Breast epithelium (tissue), 4 donors: ENCODE measurements at regions not wholly inside any gene's neighbourhood (a gene's known extent, or its start where the extent isn't known, plus 50 kb on each side); places are given as distances from the start of the nearest gene placed in this dataset.

Experiments
- DNase-seq, 2 donors: peaks; one replicate each; pipeline ENCODE4 v3.0.0-alpha.2; 2019; ENCODE audit warnings: low spot score in 2 of 2
- H3K27ac ChIP-seq, 2 donors: fragments of 200-600 bp; sonication (generic) in 1 of 2; one replicate each; pipeline ENCODE4 v1.5.1; 2016 to 2019; ENCODE audit warnings: mild to moderate bottlenecking in 1 of 2
- H3K27me3 ChIP-seq, 2 donors: fragments of 200-600 bp; sonication (generic) in 1 of 2; one replicate each; pipeline versions ENCODE4 v1.5.1 to v1.6.0; 2017 to 2019; ENCODE audit warnings: control low read depth in 1 of 2, mild to moderate bottlenecking in 1 of 2
- H3K36me3 ChIP-seq: fragments of 200-600 bp; one replicate; pipeline ENCODE4 v1.5.1; 2019
- H3K4me1 ChIP-seq, 2 donors: fragments of 200-600 bp; sonication (generic); one replicate each; pipeline ENCODE4 v1.5.1; 2016 to 2019; ENCODE audit warnings: control low read depth in 1 of 2
- H3K4me3 ChIP-seq, 3 donors: fragments of 200-600 bp; sonication (generic); 1 replicate in 2 of 3; 2 replicates in 1 of 3; pipeline ENCODE4 v1.5.1; 2016 to 2019; ENCODE audit warnings: mild to moderate bottlenecking in 3 of 3, moderate library complexity in 2 of 3
- H3K9me3 ChIP-seq, 2 donors: fragments of 200-600 bp; sonication (generic) in 1 of 2; one replicate each; pipeline ENCODE4 v1.5.1; 2016 to 2019; ENCODE audit warnings: control low read depth in 1 of 2
- POLR2A ChIP-seq: fragments of 450-650 bp; IDR thresholded peaks from one replicate; pipeline ENCODE4 v1.6.1; 2016; ENCODE audit warnings: antibody characterized with exemption, mild to moderate bottlenecking, moderate library complexity
- POLR2AphosphoS5 ChIP-seq, 3 donors: sonication (generic); formaldehyde crosslinking; IDR thresholded peaks; one replicate each; pipeline ENCODE4 v1.6.1; 2017; ENCODE audit warnings: antibody characterized with exemption in 3 of 3
- intact Hi-C: fragments of 100-400 bp; cut with DNase I; formaldehyde crosslinking; loops from one replicate; pipeline ENCODE4 v1.15.1; 2023; ENCODE audit warnings: low total_unique reads
- TF ChIP-seq, protein P1 (sequence below), 3 donors: fragments of 450-650 bp; IDR thresholded peaks; one replicate each; pipeline ENCODE4 v1.5.1; 2016 to 2017; ENCODE audit warnings: antibody characterized with exemption in 3 of 3, mild to moderate bottlenecking in 3 of 3, moderate library complexity in 3 of 3

- no peaks in the 10 kb centered on the region for H3K4me1 ChIP-seq
- no peak overlapping the region for H3K27ac ChIP-seq
- intact Hi-C loops, result no loop called here
- no peaks in the 10 kb centered on the region for H3K27me3 ChIP-seq
- no peaks in the 10 kb centered on the region for H3K36me3 ChIP-seq
- no peak for DNase-seq
- no peak overlapping the region for H3K4me3 ChIP-seq
- H3K9me3 ChIP-seq, result no peaks in the 10 kb centered on the region
- TF ChIP-seq, protein P1, sequence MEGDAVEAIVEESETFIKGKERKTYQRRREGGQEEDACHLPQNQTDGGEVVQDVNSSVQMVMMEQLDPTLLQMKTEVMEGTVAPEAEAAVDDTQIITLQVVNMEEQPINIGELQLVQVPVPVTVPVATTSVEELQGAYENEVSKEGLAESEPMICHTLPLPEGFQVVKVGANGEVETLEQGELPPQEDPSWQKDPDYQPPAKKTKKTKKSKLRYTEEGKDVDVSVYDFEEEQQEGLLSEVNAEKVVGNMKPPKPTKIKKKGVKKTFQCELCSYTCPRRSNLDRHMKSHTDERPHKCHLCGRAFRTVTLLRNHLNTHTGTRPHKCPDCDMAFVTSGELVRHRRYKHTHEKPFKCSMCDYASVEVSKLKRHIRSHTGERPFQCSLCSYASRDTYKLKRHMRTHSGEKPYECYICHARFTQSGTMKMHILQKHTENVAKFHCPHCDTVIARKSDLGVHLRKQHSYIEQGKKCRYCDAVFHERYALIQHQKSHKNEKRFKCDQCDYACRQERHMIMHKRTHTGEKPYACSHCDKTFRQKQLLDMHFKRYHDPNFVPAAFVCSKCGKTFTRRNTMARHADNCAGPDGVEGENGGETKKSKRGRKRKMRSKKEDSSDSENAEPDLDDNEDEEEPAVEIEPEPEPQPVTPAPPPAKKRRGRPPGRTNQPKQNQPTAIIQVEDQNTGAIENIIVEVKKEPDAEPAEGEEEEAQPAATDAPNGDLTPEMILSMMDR (IDR thresholded peaks at IDR 0.05), result no peak
- TF ChIP-seq POLR2A (no peak), POLR2AphosphoS5 (IDR thresholded peaks at IDR 0.05) (no peak)
These were observed 640.0 kb downstream of the TUSC7 start for GRCh38 chr3:117349566-117349965.

DNA sequence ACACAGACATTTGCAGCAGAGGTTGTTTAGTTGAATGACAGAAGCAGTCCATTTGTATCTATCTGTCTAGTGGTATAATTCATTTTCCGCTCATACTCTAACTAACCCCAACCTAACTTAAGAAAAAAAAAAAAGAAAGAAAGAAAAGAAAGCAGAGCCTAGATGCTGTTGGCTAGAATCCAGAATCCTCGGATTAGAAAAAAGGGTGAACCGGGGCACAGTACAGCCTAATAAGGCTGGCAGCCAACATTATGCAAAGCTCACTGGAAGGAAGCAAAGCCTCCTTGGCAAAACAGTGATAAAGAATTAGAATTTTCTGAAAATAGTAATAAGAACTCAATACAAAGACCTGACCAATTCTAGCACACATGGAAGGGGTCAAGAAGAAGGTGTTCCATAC lies 640.8 kb downstream of the TUSC7 start:
- no peaks in the 10 kb centered on the region for H3K4me1 ChIP-seq
- TF ChIP-seq POLR2AphosphoS5 (IDR thresholded peaks at IDR 0.05) (no peak), POLR2A (no peak)
- TF ChIP-seq, protein P1 (IDR thresholded peaks at IDR 0.05), result no peak
- no peaks in the 10 kb centered on the region for H3K9me3 ChIP-seq
- no peak overlapping the region for H3K4me3 ChIP-seq
- DNase-seq, result no peak
- no peaks in the 10 kb centered on the region for H3K36me3 ChIP-seq
- H3K27ac ChIP-seq, result no peak overlapping the region
- intact Hi-C loops, result no loop called here
- no peaks in the 10 kb centered on the region for H3K27me3 ChIP-seq

GRCh38 chr3:117355566-117355965 lies 646.0 kb downstream of the TUSC7 start:
- H3K9me3 ChIP-seq, result no peaks in the 10 kb centered on the region
- TF ChIP-seq, protein P1 (IDR thresholded peaks at IDR 0.05), result peak in 1 of 3 donors; percentile 31
- no peak for TF ChIP-seq POLR2AphosphoS5 (IDR thresholded peaks at IDR 0.05)
- intact Hi-C loops, result no loop called here
- H3K27ac ChIP-seq, result no peak overlapping the region
- H3K4me3 ChIP-seq, result no peak overlapping the region
- DNase-seq, result no peak
- no peaks in the 10 kb centered on the region for H3K36me3 ChIP-seq
- no peaks in the 10 kb centered on the region for H3K27me3 ChIP-seq
- H3K4me1 ChIP-seq, result no peaks in the 10 kb centered on the region

- DNase-seq, result no peak
- Histone ChIP-seq H3K27ac (no peak overlapping the region), H3K36me3 (no peaks in the 10 kb centered on the region), H3K4me1 (no peaks in the 10 kb centered on the region), H3K9me3 (peaks cover 2 to 3% of the 10 kb centered on the region in 2 donors), H3K4me3 (no peak overlapping the region), H3K27me3 (no peaks in the 10 kb centered on the region)
- intact Hi-C loops, result no loop called here
- TF ChIP-seq POLR2A, result no peak
- no peak for TF ChIP-seq POLR2AphosphoS5 (IDR thresholded peaks at IDR 0.05)
- TF ChIP-seq, protein P1 (IDR thresholded peaks at IDR 0.05), result no peak
These were observed 646.6 kb downstream of the TUSC7 start for GRCh38 chr3:117356091-117356705.

- Histone ChIP-seq H3K9me3 (peaks cover 3 to 7% of the 10 kb centered on the region in 2 donors), H3K27ac (no peak overlapping the region), H3K4me3 (no peak overlapping the region), H3K36me3 (no peaks in the 10 kb centered on the region), H3K4me1 (no peaks in the 10 kb centered on the region), H3K27me3 (no peaks in the 10 kb centered on the region)
- DNase-seq, result no peak
- intact Hi-C loops, result no loop called here
- TF ChIP-seq POLR2AphosphoS5 (IDR thresholded peaks at IDR 0.05), result no peak
- TF ChIP-seq, protein P1 (IDR thresholded peaks at IDR 0.05), result no peak
- TF ChIP-seq POLR2A, result no peak
These were observed 649.2 kb downstream of the TUSC7 start for GRCh38 chr3:117358717-117359314.
